ENCODE measurements at regions not wholly inside any gene's neighbourhood (a gene's known extent, or its start where the extent isn't known, plus 50 kb on each side); places are given as distances from the start of the nearest gene placed in this dataset.

DNA sequence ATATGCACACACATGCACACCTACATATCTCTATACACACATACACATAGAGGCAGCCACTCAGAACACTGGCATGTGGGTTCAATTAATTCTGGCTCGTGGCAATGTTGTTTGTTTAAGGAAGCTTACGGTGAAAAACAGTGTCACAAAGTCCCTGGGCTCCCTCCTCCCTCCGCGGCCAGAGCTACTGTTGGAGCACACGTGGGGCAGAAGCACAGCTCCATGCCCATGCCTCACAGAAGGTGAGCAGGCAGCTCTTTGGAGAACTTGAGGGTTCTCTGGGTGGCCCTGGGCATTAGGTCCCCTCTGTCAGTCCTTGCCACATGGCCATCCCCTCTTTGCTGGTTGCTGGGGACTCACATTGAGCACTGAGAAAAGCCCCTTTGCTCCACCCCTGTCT, 107.5 kb downstream of the GADD45G start:
- H3K27ac ChIP-seq = no peak overlapping the region
- H3K27me3 ChIP-seq = no peaks in the 10 kb centered on the region
- peaks cover 0 to 44% (median 0%) of the 10 kb centered on the region in 9 donors for H3K4me1 ChIP-seq
- ATAC-seq = no peak
- 95 to 96% methylated on average over 5 of the region's 5 CpGs for WGBS, 2 donors
- no peak for DNase-seq
- TF ChIP-seq, protein P1, sequence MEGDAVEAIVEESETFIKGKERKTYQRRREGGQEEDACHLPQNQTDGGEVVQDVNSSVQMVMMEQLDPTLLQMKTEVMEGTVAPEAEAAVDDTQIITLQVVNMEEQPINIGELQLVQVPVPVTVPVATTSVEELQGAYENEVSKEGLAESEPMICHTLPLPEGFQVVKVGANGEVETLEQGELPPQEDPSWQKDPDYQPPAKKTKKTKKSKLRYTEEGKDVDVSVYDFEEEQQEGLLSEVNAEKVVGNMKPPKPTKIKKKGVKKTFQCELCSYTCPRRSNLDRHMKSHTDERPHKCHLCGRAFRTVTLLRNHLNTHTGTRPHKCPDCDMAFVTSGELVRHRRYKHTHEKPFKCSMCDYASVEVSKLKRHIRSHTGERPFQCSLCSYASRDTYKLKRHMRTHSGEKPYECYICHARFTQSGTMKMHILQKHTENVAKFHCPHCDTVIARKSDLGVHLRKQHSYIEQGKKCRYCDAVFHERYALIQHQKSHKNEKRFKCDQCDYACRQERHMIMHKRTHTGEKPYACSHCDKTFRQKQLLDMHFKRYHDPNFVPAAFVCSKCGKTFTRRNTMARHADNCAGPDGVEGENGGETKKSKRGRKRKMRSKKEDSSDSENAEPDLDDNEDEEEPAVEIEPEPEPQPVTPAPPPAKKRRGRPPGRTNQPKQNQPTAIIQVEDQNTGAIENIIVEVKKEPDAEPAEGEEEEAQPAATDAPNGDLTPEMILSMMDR (IDR thresholded peaks at IDR 0.05) = no peak
- H3K9me3 ChIP-seq = peaks cover 0 to 2% (median 0%) of the 10 kb centered on the region in 11 donors
- intact Hi-C loops (cut with DNase I) = no loop called here
- no peaks in the 10 kb centered on the region for H3K36me3 ChIP-seq
- H3K4me3 ChIP-seq = no peak overlapping the region

DNA sequence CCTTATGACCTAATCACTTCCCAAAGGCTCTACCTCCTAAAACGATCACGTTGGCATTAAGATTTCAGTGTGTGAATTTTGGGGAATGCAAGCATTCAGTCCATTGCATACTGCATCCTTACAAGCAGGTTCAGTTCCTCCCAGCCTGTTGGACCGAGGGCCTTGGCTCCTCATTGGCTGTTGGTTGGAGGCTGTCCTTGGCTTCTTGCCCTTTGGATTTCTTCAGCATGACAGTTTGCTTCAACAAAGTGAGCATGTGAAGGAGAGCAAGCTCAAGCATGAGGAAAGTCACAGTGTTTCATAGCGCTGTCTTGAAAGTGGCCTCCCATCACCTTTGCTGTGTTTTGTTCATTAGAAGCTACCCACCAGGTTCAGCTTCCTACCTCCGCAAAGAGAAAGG, 109.5 kb downstream of the GADD45G start:
- ATAC-seq (no peak), DNase-seq (no peak)
- H3K4me1 ChIP-seq = peaks cover 0 to 57% (median 0%) of the 10 kb centered on the region in 9 donors
- 69 to 72% methylated on average over 5 of the region's 5 CpGs for WGBS, 2 donors
- intact Hi-C loops (cut with DNase I) = no loop called here
- H3K36me3 ChIP-seq = no peaks in the 10 kb centered on the region
- H3K27me3 ChIP-seq = no peaks in the 10 kb centered on the region
- H3K9me3 ChIP-seq = peaks cover 0 to 11% (median 0%) of the 10 kb centered on the region in 11 donors
- TF ChIP-seq, protein P1 (IDR thresholded peaks at IDR 0.05) = no peak
- no peak overlapping the region for H3K27ac ChIP-seq
- H3K4me3 ChIP-seq = no peak overlapping the region

GRCh38 chr9:89715318-89715858, 110.6 kb downstream of the GADD45G start:
- Histone ChIP-seq H3K27me3 (no peaks in the 10 kb centered on the region), H3K4me1 (peaks cover 0 to 52% (median 0%) of the 10 kb centered on the region in 9 donors), H3K27ac (peak overlapping the region in 1 of 10 donors; percentile 40), H3K9me3 (peaks cover 0 to 17% (median 0%) of the 10 kb centered on the region in 11 donors), H3K4me3 (no peak overlapping the region), H3K36me3 (no peaks in the 10 kb centered on the region)
- WGBS, 2 donors = 97 to 98% methylated on average over 2 of the region's 2 CpGs
- TF ChIP-seq, protein P1 (IDR thresholded peaks at IDR 0.05) = no peak
- no peak for ATAC-seq
- intact Hi-C loops (cut with DNase I) = no loop called here
- DNase-seq = no peak

DNA sequence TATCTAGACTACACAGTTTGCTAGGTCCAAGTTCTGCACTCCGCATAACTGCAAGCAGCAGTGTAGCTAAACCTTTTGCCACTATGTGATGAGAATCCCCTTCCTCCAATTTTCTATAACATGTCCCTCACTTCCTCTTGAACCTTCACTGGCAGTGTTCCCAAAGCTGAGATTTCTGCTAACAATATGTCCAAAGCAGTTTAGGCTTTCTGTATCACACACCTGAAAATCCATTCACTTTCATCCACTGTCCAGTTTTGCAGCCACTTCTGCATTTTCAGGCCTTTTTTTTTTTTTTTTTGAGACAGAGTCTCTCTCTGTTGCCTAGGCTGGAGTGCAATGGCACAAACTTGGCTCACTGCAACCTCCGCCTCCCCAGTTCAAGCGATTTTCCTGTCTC, 111.1 kb downstream of the GADD45G start:
- H3K27ac ChIP-seq = no peak overlapping the region
- no peaks in the 10 kb centered on the region for H3K36me3 ChIP-seq
- peaks cover 0 to 50% (median 0%) of the 10 kb centered on the region in 9 donors for H3K4me1 ChIP-seq
- DNase-seq = no peak
- intact Hi-C loops (cut with DNase I) = no loop called here
- 94 to 98% methylated on average over 3 of the region's 3 CpGs for WGBS, 2 donors
- H3K9me3 ChIP-seq = peaks cover 0 to 17% (median 0%) of the 10 kb centered on the region in 11 donors
- H3K27me3 ChIP-seq = no peaks in the 10 kb centered on the region
- TF ChIP-seq, protein P1 (IDR thresholded peaks at IDR 0.05) = no peak
- no peak overlapping the region for H3K4me3 ChIP-seq
- no peak for ATAC-seq
